WTC11 (cell line): ENCODE measurements at regions not wholly inside any gene's neighbourhood (a gene's known extent, or its start where the extent isn't known, plus 50 kb on each side); places are given as distances from the start of the nearest gene placed in this dataset.

ENCODE experiments used
- ATAC-seq: fragments of 200-7000 bp; cut with Tn5 transposase; 2 replicates; pipeline ENCODE4 v1.10.0; 2021; ENCODE audit warnings: mild to moderate bottlenecking, moderate library complexity
- CTCF ChIA-PET: fragments of 300-600 bp; sonication (Branson Sonifier 250); formaldehyde crosslinking; loops from one replicate; lab custom pipeline; 2021; ENCODE audit warnings: antibody characterized with exemption; lab: Charles Lee
- POLR2A ChIA-PET: fragments of 350-600 bp; sonication (Branson Sonifier 250); formaldehyde crosslinking; loops from one replicate; lab custom pipeline; 2021; ENCODE audit warnings: antibody characterized with exemption; lab: Charles Lee
- DNase-seq: peaks from one replicate; pipeline ENCODE4 v3.0.0; 2021; ENCODE audit warnings: low spot score
- H3K27ac Mint-ChIP-seq: 2 replicates; pipeline ENCODE4 v1.8.0; 2021; ENCODE audit warnings: mixed read lengths
- H3K27me3 Mint-ChIP-seq: 2 replicates; pipeline ENCODE4 v1.8.0; 2021; ENCODE audit warnings: low read depth, mild to moderate bottlenecking, moderate library complexity, mixed read lengths
- H3K36me3 Mint-ChIP-seq: 2 replicates; pipeline ENCODE4 v1.8.0; 2021; ENCODE audit warnings: mixed read lengths
- H3K4me1 Mint-ChIP-seq: 2 replicates; pipeline ENCODE4 v1.8.0; 2022; ENCODE audit warnings: mixed read lengths
- H3K4me3 Mint-ChIP-seq: 2 replicates; pipeline ENCODE4 v1.8.0; 2021; ENCODE audit warnings: mild to moderate bottlenecking, moderate library complexity, mixed read lengths
- H3K9me3 Mint-ChIP-seq: 2 replicates; pipeline ENCODE4 v1.8.0; 2021; ENCODE audit warnings: mixed read lengths
- ELF4 ChIP-seq: sonication (generic); formaldehyde crosslinking; IDR thresholded peaks from 2 replicates; pipeline ENCODE4 v1.8.1; 2022; ENCODE audit warnings: low read depth, mild to moderate bottlenecking, moderate library complexity, missing genetic modification reagents
- ESRRA ChIP-seq: sonication (generic); formaldehyde crosslinking; IDR thresholded peaks from 2 replicates; pipeline ENCODE4 v1.8.1; 2022; ENCODE audit warnings: mild to moderate bottlenecking, missing genetic modification reagents, borderline replicate concordance
- GRHL2 ChIP-seq: fragments of 250-450 bp; sonication (Bioruptor Pico); IDR thresholded peaks from 2 replicates; pipeline ENCODE4 v1.8.0; 2022; ENCODE audit warnings: mild to moderate bottlenecking, moderate library complexity; ENCODE audit not compliant: insufficient replicate concordance, severe bottlenecking
- HMGA2 ChIP-seq: fragments of 250-450 bp; sonication (Bioruptor Pico); IDR thresholded peaks from 2 replicates; pipeline ENCODE4 v1.4.0; 2021; ENCODE audit warnings: mild to moderate bottlenecking, moderate library complexity
- JAZF1 ChIP-seq: fragments of 250-450 bp; sonication (Bioruptor Pico); IDR thresholded peaks from 2 replicates; pipeline ENCODE4 v1.9.0; 2021; ENCODE audit warnings: moderate library complexity, mild to moderate bottlenecking, inconsistent platforms
- SMAD3 ChIP-seq: sonication (generic); formaldehyde crosslinking; IDR thresholded peaks from 2 replicates; pipeline ENCODE4 v1.8.0; 2022; ENCODE audit warnings: missing genetic modification reagents, mild to moderate bottlenecking, borderline replicate concordance
- TEAD1 ChIP-seq: sonication (generic); formaldehyde crosslinking; IDR thresholded peaks from 2 replicates; pipeline ENCODE4 v1.8.0; 2022; ENCODE audit warnings: mild to moderate bottlenecking, missing genetic modification reagents
- ZBTB21 ChIP-seq: sonication (generic); formaldehyde crosslinking; IDR thresholded peaks from 2 replicates; pipeline ENCODE4 v1.8.1; 2023; ENCODE audit warnings: mild to moderate bottlenecking, missing genetic modification reagents, borderline replicate concordance
- ZNF138 ChIP-seq: sonication (generic); formaldehyde crosslinking; conservative IDR thresholded peaks from 2 replicates; pipeline ENCODE4 v1.8.1; 2022; ENCODE audit warnings: mild to moderate bottlenecking, moderate library complexity, missing genetic modification reagents
- TF ChIP-seq, protein P1 (sequence below): sonication (generic); formaldehyde crosslinking; IDR thresholded peaks from 2 replicates; pipeline ENCODE4 v1.8.1; 2023; ENCODE audit warnings: mild to moderate bottlenecking, missing genetic modification reagents, moderate library complexity
- TF ChIP-seq, protein P2 (sequence below): sonication (generic); formaldehyde crosslinking; IDR thresholded peaks from 2 replicates; pipeline ENCODE4 v1.8.1; 2023; ENCODE audit warnings: mild to moderate bottlenecking, missing genetic modification reagents
- TF ChIP-seq, protein P3 (sequence below): sonication (generic); formaldehyde crosslinking; IDR thresholded peaks from 2 replicates; pipeline ENCODE4 v1.8.1; 2023; ENCODE audit warnings: mild to moderate bottlenecking, missing genetic modification reagents, borderline replicate concordance
- TF ChIP-seq, protein P4 (sequence below): fragments of 200-600 bp; IDR thresholded peaks from 2 replicates; pipeline ENCODE4 v1.8.0; 2022; ENCODE audit warnings: antibody characterized with exemption
- TF ChIP-seq, protein P5 (sequence below): sonication (generic); formaldehyde crosslinking; IDR thresholded peaks from 2 replicates; pipeline ENCODE4 v1.8.0; 2022; ENCODE audit warnings: missing genetic modification reagents
- TF ChIP-seq, protein P6 (sequence below): sonication (generic); formaldehyde crosslinking; IDR thresholded peaks from 2 replicates; pipeline ENCODE4 v1.8.1; 2023; ENCODE audit warnings: mild to moderate bottlenecking, moderate library complexity, missing genetic modification reagents

DNA sequence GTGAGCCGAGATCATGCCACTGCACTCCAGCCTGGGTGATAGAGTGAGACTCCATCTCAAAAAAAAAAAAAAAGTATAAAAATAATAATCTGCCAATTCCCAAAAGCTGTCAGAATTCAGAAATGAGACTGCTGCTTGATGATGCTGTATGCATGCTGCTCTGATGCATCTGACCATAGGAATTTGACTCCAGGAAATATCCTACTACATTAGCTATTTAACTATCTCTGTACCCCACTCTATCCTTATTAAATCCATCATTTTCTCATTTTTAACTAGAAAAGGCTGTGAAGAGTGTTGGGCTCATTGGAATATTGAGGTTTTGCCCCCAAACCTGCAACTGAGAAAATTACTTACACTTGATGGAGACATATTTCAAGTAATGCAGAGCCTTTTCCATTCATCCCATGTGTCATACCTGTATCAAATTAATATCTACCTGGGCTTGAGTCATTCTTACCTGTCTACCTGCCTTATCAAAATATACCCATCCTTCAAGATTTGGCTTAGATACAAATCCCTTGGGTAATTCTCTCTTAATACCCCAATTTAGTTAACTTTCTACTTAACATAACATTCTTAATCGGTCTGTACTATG, 135.2 kb upstream of the PREP start (continued):
- TF ChIP-seq, protein P1, sequence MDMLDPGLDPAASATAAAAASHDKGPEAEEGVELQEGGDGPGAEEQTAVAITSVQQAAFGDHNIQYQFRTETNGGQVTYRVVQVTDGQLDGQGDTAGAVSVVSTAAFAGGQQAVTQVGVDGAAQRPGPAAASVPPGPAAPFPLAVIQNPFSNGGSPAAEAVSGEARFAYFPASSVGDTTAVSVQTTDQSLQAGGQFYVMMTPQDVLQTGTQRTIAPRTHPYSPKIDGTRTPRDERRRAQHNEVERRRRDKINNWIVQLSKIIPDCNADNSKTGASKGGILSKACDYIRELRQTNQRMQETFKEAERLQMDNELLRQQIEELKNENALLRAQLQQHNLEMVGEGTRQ (CRISPR knock-in tag), result no peak
- TF ChIP-seq ZBTB21 (no peak), JAZF1 (CRISPR knock-in tag) (no peak), ELF4 (CRISPR knock-in tag) (no peak)

DNA sequence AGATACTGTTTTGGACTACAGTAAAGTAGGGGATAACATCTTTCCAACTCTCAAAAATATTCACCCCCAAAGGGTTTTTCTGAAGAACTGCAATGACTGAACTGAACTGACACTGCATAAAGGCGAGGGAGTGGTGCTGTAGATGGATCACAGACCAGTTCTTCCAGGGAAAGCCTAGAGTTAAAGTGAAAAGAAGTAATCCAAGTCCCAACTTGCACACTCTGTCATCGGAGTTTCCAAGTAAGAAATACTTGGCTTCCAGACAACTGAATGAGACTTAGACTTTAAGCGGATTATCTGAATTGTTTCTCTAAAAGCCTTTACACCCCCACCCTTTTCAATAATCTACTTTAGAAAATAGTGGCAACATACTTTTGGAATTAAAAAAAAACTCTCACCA, 134.1 kb upstream of the PREP start:
- CTCF ChIA-PET, result no interaction called here
- TF ChIP-seq, protein P2, sequence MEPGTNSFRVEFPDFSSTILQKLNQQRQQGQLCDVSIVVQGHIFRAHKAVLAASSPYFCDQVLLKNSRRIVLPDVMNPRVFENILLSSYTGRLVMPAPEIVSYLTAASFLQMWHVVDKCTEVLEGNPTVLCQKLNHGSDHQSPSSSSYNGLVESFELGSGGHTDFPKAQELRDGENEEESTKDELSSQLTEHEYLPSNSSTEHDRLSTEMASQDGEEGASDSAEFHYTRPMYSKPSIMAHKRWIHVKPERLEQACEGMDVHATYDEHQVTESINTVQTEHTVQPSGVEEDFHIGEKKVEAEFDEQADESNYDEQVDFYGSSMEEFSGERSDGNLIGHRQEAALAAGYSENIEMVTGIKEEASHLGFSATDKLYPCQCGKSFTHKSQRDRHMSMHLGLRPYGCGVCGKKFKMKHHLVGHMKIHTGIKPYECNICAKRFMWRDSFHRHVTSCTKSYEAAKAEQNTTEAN (CRISPR knock-in tag), result no peak
- TF ChIP-seq ZNF138, result no peak
- no peak for TF ChIP-seq SMAD3 (CRISPR knock-in tag)
- TF ChIP-seq, protein P3, sequence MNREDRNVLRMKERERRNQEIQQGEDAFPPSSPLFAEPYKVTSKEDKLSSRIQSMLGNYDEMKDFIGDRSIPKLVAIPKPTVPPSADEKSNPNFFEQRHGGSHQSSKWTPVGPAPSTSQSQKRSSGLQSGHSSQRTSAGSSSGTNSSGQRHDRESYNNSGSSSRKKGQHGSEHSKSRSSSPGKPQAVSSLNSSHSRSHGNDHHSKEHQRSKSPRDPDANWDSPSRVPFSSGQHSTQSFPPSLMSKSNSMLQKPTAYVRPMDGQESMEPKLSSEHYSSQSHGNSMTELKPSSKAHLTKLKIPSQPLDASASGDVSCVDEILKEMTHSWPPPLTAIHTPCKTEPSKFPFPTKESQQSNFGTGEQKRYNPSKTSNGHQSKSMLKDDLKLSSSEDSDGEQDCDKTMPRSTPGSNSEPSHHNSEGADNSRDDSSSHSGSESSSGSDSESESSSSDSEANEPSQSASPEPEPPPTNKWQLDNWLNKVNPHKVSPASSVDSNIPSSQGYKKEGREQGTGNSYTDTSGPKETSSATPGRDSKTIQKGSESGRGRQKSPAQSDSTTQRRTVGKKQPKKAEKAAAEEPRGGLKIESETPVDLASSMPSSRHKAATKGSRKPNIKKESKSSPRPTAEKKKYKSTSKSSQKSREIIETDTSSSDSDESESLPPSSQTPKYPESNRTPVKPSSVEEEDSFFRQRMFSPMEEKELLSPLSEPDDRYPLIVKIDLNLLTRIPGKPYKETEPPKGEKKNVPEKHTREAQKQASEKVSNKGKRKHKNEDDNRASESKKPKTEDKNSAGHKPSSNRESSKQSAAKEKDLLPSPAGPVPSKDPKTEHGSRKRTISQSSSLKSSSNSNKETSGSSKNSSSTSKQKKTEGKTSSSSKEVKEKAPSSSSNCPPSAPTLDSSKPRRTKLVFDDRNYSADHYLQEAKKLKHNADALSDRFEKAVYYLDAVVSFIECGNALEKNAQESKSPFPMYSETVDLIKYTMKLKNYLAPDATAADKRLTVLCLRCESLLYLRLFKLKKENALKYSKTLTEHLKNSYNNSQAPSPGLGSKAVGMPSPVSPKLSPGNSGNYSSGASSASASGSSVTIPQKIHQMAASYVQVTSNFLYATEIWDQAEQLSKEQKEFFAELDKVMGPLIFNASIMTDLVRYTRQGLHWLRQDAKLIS (CRISPR knock-in tag), result no peak
- TF ChIP-seq, protein P4, sequence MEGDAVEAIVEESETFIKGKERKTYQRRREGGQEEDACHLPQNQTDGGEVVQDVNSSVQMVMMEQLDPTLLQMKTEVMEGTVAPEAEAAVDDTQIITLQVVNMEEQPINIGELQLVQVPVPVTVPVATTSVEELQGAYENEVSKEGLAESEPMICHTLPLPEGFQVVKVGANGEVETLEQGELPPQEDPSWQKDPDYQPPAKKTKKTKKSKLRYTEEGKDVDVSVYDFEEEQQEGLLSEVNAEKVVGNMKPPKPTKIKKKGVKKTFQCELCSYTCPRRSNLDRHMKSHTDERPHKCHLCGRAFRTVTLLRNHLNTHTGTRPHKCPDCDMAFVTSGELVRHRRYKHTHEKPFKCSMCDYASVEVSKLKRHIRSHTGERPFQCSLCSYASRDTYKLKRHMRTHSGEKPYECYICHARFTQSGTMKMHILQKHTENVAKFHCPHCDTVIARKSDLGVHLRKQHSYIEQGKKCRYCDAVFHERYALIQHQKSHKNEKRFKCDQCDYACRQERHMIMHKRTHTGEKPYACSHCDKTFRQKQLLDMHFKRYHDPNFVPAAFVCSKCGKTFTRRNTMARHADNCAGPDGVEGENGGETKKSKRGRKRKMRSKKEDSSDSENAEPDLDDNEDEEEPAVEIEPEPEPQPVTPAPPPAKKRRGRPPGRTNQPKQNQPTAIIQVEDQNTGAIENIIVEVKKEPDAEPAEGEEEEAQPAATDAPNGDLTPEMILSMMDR, result no peak
- TF ChIP-seq GRHL2, result no peak
- TF ChIP-seq ZBTB21, result no peak
- no peak for TF ChIP-seq ESRRA (CRISPR knock-in tag)
- no peak for TF ChIP-seq HMGA2 (CRISPR knock-in tag)
- TF ChIP-seq, protein P5, sequence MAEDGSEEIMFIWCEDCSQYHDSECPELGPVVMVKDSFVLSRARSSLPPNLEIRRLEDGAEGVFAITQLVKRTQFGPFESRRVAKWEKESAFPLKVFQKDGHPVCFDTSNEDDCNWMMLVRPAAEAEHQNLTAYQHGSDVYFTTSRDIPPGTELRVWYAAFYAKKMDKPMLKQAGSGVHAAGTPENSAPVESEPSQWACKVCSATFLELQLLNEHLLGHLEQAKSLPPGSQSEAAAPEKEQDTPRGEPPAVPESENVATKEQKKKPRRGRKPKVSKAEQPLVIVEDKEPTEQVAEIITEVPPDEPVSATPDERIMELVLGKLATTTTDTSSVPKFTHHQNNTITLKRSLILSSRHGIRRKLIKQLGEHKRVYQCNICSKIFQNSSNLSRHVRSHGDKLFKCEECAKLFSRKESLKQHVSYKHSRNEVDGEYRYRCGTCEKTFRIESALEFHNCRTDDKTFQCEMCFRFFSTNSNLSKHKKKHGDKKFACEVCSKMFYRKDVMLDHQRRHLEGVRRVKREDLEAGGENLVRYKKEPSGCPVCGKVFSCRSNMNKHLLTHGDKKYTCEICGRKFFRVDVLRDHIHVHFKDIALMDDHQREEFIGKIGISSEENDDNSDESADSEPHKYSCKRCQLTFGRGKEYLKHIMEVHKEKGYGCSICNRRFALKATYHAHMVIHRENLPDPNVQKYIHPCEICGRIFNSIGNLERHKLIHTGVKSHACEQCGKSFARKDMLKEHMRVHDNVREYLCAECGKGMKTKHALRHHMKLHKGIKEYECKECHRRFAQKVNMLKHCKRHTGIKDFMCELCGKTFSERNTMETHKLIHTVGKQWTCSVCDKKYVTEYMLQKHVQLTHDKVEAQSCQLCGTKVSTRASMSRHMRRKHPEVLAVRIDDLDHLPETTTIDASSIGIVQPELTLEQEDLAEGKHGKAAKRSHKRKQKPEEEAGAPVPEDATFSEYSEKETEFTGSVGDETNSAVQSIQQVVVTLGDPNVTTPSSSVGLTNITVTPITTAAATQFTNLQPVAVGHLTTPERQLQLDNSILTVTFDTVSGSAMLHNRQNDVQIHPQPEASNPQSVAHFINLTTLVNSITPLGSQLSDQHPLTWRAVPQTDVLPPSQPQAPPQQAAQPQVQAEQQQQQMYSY (CRISPR knock-in tag), result no peak
- TF ChIP-seq TEAD1, result no peak
- TF ChIP-seq, protein P6, sequence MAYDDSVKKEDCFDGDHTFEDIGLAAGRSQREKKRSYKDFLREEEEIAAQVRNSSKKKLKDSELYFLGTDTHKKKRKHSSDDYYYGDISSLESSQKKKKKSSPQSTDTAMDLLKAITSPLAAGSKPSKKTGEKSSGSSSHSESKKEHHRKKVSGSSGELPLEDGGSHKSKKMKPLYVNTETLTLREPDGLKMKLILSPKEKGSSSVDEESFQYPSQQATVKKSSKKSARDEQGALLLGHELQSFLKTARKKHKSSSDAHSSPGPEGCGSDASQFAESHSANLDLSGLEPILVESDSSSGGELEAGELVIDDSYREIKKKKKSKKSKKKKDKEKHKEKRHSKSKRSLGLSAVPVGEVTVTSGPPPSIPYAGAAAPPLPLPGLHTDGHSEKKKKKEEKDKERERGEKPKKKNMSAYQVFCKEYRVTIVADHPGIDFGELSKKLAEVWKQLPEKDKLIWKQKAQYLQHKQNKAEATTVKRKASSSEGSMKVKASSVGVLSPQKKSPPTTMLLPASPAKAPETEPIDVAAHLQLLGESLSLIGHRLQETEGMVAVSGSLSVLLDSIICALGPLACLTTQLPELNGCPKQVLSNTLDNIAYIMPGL, result no peak
- Mint-ChIP-seq H3K9me3 (no peaks in the 10 kb centered on the region), H3K36me3 (no peaks in the 10 kb centered on the region), H3K27ac (no peak overlapping the region), H3K27me3 (no peaks in the 10 kb centered on the region; the same call in 1 of the 2 replicates), H3K4me3 (no peak overlapping the region), H3K4me1 (no peaks in the 10 kb centered on the region)
- ATAC-seq (no peak), DNase-seq (no peak)
- POLR2A ChIA-PET, result no interaction called here
